ENCODE measurements at regions not wholly inside any gene's neighbourhood (a gene's known extent, or its start where the extent isn't known, plus 50 kb on each side); places are given as distances from the start of the nearest gene placed in this dataset.

DNA sequence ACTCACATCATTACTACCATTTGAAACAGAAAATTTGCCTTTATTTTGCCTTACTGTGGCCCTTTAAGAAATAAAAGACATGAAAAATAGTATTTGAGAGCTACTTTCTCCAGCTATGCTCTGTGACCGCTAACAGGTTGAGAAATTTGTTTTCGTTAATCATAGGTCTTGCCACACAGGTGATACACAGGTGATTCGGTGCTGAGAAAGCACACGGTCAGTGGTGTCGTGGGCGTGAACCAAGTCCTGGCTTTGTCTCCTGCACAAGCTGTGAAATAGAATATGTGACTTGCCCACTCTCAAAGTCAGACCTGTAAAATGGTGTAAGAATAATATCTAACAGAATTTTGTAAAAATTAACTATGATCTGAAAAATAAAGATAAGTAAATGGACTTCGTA is 155.3 kb upstream of the SLC39A10 start (continued):
- TF ChIP-seq ZNF425 (CRISPR knock-in tag; conservative IDR thresholded peaks at IDR 0.05), result no peak
- TF ChIP-seq ZBTB43 (CRISPR knock-in tag; IDR thresholded peaks at IDR 0.05), result no peak
- no peak for TF ChIP-seq ZNF317 (CRISPR knock-in tag; IDR thresholded peaks at IDR 0.05; ENCODE audit: borderline replicate concordance, low read depth)
- TF ChIP-seq ZBTB21 (CRISPR knock-in tag; IDR thresholded peaks at IDR 0.05; ENCODE audit: borderline replicate concordance), result no peak
- TF ChIP-seq, protein P1, sequence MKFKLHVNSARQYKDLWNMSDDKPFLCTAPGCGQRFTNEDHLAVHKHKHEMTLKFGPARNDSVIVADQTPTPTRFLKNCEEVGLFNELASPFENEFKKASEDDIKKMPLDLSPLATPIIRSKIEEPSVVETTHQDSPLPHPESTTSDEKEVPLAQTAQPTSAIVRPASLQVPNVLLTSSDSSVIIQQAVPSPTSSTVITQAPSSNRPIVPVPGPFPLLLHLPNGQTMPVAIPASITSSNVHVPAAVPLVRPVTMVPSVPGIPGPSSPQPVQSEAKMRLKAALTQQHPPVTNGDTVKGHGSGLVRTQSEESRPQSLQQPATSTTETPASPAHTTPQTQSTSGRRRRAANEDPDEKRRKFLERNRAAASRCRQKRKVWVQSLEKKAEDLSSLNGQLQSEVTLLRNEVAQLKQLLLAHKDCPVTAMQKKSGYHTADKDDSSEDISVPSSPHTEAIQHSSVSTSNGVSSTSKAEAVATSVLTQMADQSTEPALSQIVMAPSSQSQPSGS (CRISPR knock-in tag; IDR thresholded peaks at IDR 0.05; ENCODE audit: borderline replicate concordance, low read depth), result no peak
- TF ChIP-seq ZMAT4 (CRISPR knock-in tag; IDR thresholded peaks at IDR 0.05), result no peak

GRCh38 chr2:195500879-195501278 is 156.1 kb upstream of the SLC39A10 start:
- Mint-ChIP-seq H3K27ac (no peak overlapping the region), H3K4me3 (no peak overlapping the region), H3K4me1 (no peaks in the 10 kb centered on the region), H3K27me3 (ENCODE audit: low read depth) (no peaks in the 10 kb centered on the region), H3K36me3 (no peaks in the 10 kb centered on the region), H3K9me3 (no peaks in the 10 kb centered on the region)
- TF ChIP-seq, protein P1 (CRISPR knock-in tag; IDR thresholded peaks at IDR 0.05; ENCODE audit: borderline replicate concordance, low read depth), result no peak
- no peak for TF ChIP-seq HMGA2 (CRISPR knock-in tag; IDR thresholded peaks at IDR 0.05)
- TF ChIP-seq ZNF232 (CRISPR knock-in tag; IDR thresholded peaks at IDR 0.05), result no peak
- no peak for TF ChIP-seq SOX15 (CRISPR knock-in tag; IDR thresholded peaks at IDR 0.05)
- no peak for TF ChIP-seq ZNF416 (CRISPR knock-in tag; IDR thresholded peaks at IDR 0.05)
- TF ChIP-seq ETV6 (CRISPR knock-in tag; IDR thresholded peaks at IDR 0.05), result no peak
- no peak for TF ChIP-seq JAZF1 (CRISPR knock-in tag; IDR thresholded peaks at IDR 0.05)
- no peak for TF ChIP-seq MXD4 (CRISPR knock-in tag; IDR thresholded peaks at IDR 0.05; ENCODE audit: borderline replicate concordance)
- TF ChIP-seq EMX1 (CRISPR knock-in tag; IDR thresholded peaks at IDR 0.05), result no peak
- TF ChIP-seq, protein P2, sequence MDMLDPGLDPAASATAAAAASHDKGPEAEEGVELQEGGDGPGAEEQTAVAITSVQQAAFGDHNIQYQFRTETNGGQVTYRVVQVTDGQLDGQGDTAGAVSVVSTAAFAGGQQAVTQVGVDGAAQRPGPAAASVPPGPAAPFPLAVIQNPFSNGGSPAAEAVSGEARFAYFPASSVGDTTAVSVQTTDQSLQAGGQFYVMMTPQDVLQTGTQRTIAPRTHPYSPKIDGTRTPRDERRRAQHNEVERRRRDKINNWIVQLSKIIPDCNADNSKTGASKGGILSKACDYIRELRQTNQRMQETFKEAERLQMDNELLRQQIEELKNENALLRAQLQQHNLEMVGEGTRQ (CRISPR knock-in tag; IDR thresholded peaks at IDR 0.05), result no peak
- TF ChIP-seq ZNF317 (CRISPR knock-in tag; IDR thresholded peaks at IDR 0.05; ENCODE audit: borderline replicate concordance, low read depth), result no peak
- TF ChIP-seq NR3C1 (CRISPR knock-in tag; conservative IDR thresholded peaks at IDR 0.05; ENCODE audit: low read depth), result no peak
- no peak for TF ChIP-seq IRF2 (CRISPR knock-in tag; IDR thresholded peaks at IDR 0.05; ENCODE audit: borderline replicate concordance, low read depth)
- no peak for TF ChIP-seq PRRX2 (CRISPR knock-in tag; IDR thresholded peaks at IDR 0.05)
- TF ChIP-seq RORB (CRISPR knock-in tag; IDR thresholded peaks at IDR 0.05), result no peak
- TF ChIP-seq SMAD4 (CRISPR knock-in tag; IDR thresholded peaks at IDR 0.05), result no peak
- TF ChIP-seq TEAD1 (CRISPR knock-in tag; IDR thresholded peaks at IDR 0.05), result no peak
- no peak for ATAC-seq
- CTCF ChIA-PET, result no interaction called here
- DNase-seq (ENCODE audit: low spot score), result no peak
- POLR2A ChIA-PET, result no interaction called here

Data from WTC11 (cell line).